HCT116 (cell line): ENCODE measurements at regions not wholly inside any gene's neighbourhood (a gene's known extent, or its start where the extent isn't known, plus 50 kb on each side); places are given as distances from the start of the nearest gene placed in this dataset.

Experiments used
- ATAC-seq: fragments of 200-7000 bp; cut with Tn5 transposase; 2 replicates; pipeline ENCODE4 v1.9.1; 2020; ENCODE audit warnings: mild to moderate bottlenecking, moderate library complexity
- BruUV-seq: library from RNA; stranded (reverse); fragments of 400-500 nt; replicated peaks from 2 replicates; lab custom pipeline; 2021; lab: Mats Ljungman, UMichigan
- CTCF ChIA-PET: fragments of 300-600 bp; sonication (Branson Sonifier 250); formaldehyde crosslinking; loops from one replicate; lab custom pipeline; 2021; ENCODE audit warnings: antibody characterized with exemption; lab: Charles Lee
- POLR2A ChIA-PET: fragments of 300-600, 350-600 bp; sonication (Branson Sonifier 250); formaldehyde crosslinking; loops from one replicate; lab custom pipeline; 2021; ENCODE audit warnings: antibody characterized with exemption; lab: Charles Lee
- RAD21 ChIA-PET, 2 experiments: fragments of 300-600 bp; sonication (Branson Sonifier 250); formaldehyde crosslinking; loops; one replicate each; lab custom pipeline; 2023; ENCODE audit warnings: low total read pairs in 2 of 2; ENCODE audit not compliant: uncharacterized antibody in 2 of 2, unreplicated experiment in 2 of 2, low non-redundant PET in 1 of 2; lab: Charles Lee
- DNase-seq: peaks from one replicate; pipeline ENCODE4 v3.0.0-alpha.2; 2010; ENCODE audit warnings: low read depth, low spot score
- H2AFZ ChIP-seq: fragments of 200-600 bp; shearing (Covaris generic), sonication (generic); 2 replicates; pipeline ENCODE4 v1.6.1; 2017; ENCODE audit warnings: low read depth, mixed run types, mixed read lengths, antibody characterized with exemption, low read length; ENCODE audit not compliant: poor library complexity, severe bottlenecking
- H3K27ac ChIP-seq: 2 replicates; pipeline ENCODE4 v1.5.1; 2012; ENCODE audit warnings: low read depth, low read length
- H3K27me3 ChIP-seq: fragments of 200-600 bp; sonication (generic); 2 replicates; pipeline ENCODE4 v1.6.1; 2016; ENCODE audit warnings: mixed run types, low read length, mixed read lengths; ENCODE audit not compliant: insufficient read depth
- H3K36me3 ChIP-seq, 2 experiments: fragments of 200-500 bp in 1 of 2; fragments of 200-600 bp in 1 of 2; sonication (Bioruptor generic) in 1 of 2; sonication (generic) in 1 of 2; 2 replicates each; pipeline versions ENCODE4 v1.5.1 to v1.6.1; 2014 to 2016; ENCODE audit warnings: low read length in 2 of 2, inconsistent platforms in 1 of 2, mixed read lengths in 1 of 2, mixed run types in 1 of 2; ENCODE audit not compliant: insufficient read depth in 2 of 2, control insufficient read depth in 1 of 2
- H3K4me1 ChIP-seq, 2 experiments: fragments of 200-600 bp in 1 of 2; sonication (generic) in 1 of 2; 2 replicates each; pipeline versions ENCODE4 v1.5.1 to v1.6.1; 2012 to 2017; ENCODE audit warnings: low read length in 2 of 2, inconsistent platforms in 1 of 2, mild to moderate bottlenecking in 1 of 2, mixed read lengths in 1 of 2, mixed run types in 1 of 2, moderate library complexity in 1 of 2; ENCODE audit not compliant: insufficient read depth in 2 of 2, control insufficient read depth in 1 of 2
- H3K4me2 ChIP-seq: fragments of 200-600 bp; sonication (generic); 2 replicates; pipeline ENCODE4 v1.6.1; 2017; ENCODE audit warnings: mixed run types, low read length, mixed read lengths
- H3K4me3 ChIP-seq, 2 experiments: fragments of 200-600 bp in 1 of 2; sonication (generic) in 1 of 2; replicated peaks in 1 of 2; 2 replicates each; pipeline ENCODE4 v1.5.1; 2011 to 2016; ENCODE audit warnings: low read length in 2 of 2, control low read depth in 1 of 2, low read depth in 1 of 2, mild to moderate bottlenecking in 1 of 2, mixed read lengths in 1 of 2, mixed run types in 1 of 2
- H3K79me2 ChIP-seq: fragments of 200-600 bp; sonication (generic); 2 replicates; pipeline ENCODE4 v1.6.1; 2017; ENCODE audit warnings: mild to moderate bottlenecking, mixed run types, low read length, moderate library complexity, mixed read lengths; ENCODE audit not compliant: insufficient read depth
- H3K9ac ChIP-seq: fragments of 200-600 bp; sonication (generic); 2 replicates; pipeline ENCODE4 v1.6.1; 2016; ENCODE audit warnings: low read length, mixed read lengths
- H3K9me2 ChIP-seq: fragments of 200-600 bp; sonication (generic), shearing (Covaris generic); 2 replicates; pipeline ENCODE4 v1.6.1; 2017; ENCODE audit warnings: mixed run types, mild to moderate bottlenecking, moderate library complexity; ENCODE audit not compliant: insufficient read depth
- H3K9me3 ChIP-seq, 2 experiments: fragments of 200-500 bp in 1 of 2; fragments of 200-600 bp in 1 of 2; sonication (Bioruptor generic) in 1 of 2; sonication (generic) in 1 of 2; 2 replicates each; pipeline ENCODE4 v1.6.1; 2014 to 2017; ENCODE audit warnings: low read length in 2 of 2, mixed read lengths in 2 of 2, inconsistent platforms in 1 of 2, low read depth in 1 of 2, mild to moderate bottlenecking in 1 of 2, mixed run types in 1 of 2, moderate library complexity in 1 of 2; ENCODE audit not compliant: control insufficient read depth in 1 of 2, insufficient read depth in 1 of 2
- H4K20me1 ChIP-seq: fragments of 200-600 bp; sonication (generic), shearing (Covaris generic); 2 replicates; pipeline ENCODE4 v1.6.1; 2017; ENCODE audit warnings: mixed run types, mild to moderate bottlenecking, moderate library complexity; ENCODE audit not compliant: insufficient read depth
- RAD21 ChIP-seq: IDR thresholded peaks from 2 replicates; pipeline ENCODE4 v1.6.1; 2012; ENCODE audit warnings: low read depth, mild to moderate bottlenecking
- SRF ChIP-seq: IDR thresholded peaks from 2 replicates; pipeline ENCODE4 v1.6.1; 2012; ENCODE audit warnings: low read depth
- intact Hi-C: fragments of 100-400 bp; cut with micrococcal nuclease; formaldehyde crosslinking; loops from 2 replicates; pipeline ENCODE4 v1.10.0; 2022
- TF ChIP-seq, protein P1 (sequence below), 3 experiments: fragments of 200-600 bp in 1 of 3; sonication (generic) in 1 of 3; IDR thresholded peaks in 2 of 3; conservative IDR thresholded peaks in 1 of 3; 2 replicates each; pipeline ENCODE4 v1.5.1; 2012 to 2017; ENCODE audit warnings: low read depth in 2 of 3, low read length in 2 of 3, antibody characterized with exemption in 1 of 3, borderline replicate concordance in 1 of 3, control low read depth in 1 of 3, mild to moderate bottlenecking in 1 of 3, mixed read lengths in 1 of 3, mixed run types in 1 of 3, moderate library complexity in 1 of 3; ENCODE audit not compliant: insufficient read depth in 1 of 3
- TF ChIP-seq, protein P2 (sequence below): IDR thresholded peaks from 2 replicates; pipeline ENCODE4 v1.6.1; 2012; ENCODE audit warnings: low read depth

DNA sequence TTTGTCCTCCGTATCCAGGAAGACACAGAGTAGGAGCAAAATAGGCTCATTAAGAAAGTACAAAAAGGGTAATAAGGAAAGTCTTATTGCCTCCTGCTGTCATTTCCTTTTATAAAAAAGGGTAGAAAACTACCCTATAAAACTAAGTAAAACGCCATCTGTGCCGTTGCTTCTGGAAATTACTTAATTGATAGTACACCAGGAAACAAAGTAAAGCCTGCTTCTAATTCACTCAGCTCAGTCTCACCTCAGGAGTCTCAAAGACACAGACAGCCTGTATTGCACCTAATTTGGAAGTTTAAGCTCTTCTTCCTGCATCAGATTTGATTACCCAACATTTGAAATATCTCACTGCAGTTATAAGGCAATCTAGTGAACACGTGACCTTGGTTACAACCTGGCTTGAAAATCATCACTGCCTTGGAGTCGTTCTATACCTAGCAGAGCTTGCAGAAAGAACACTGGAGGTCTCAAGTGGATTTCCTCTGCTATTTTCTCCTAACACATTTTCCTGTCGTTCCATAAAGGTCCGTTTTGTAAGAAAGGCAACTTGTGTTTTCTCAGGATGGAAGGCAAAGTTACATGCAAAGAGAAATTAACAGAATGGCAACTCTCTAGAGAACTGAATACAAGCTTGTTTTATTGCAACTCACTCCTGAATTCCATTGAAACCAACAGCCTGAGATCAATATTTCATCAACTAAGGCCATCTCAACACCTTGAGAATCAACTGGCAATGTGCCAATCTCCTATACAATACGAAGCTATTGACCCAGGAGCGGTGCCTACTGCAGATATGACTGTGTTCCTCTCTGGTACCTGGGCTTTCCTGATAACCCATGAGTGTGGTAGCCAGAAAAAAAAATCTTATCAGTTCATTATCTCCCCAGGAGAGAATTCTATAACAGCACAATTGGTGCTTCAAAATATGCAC is 203.3 kb upstream of the LMCD1 start:
- ATAC-seq: no peak
- intact Hi-C loops: no loop called here
- Histone ChIP-seq H3K9ac (no peak overlapping the region), H3K9me2 (no peaks in the 10 kb centered on the region), H3K4me3 (no peak overlapping the region), H3K4me2 (no peak overlapping the region), H3K9me3 (no peaks in the 10 kb centered on the region), H3K27ac (no peak overlapping the region), H3K36me3 (no peaks in the 10 kb centered on the region), H3K79me2 (no peaks in the 10 kb centered on the region), H3K27me3 (peaks cover 5% of the 10 kb centered on the region), H4K20me1 (no peaks in the 10 kb centered on the region), H2AFZ (no peak overlapping the region), H3K4me1 (no peaks in the 10 kb centered on the region)
- ChIA-PET RAD21 (no interaction called here), POLR2A (no interaction called here), CTCF (no interaction called here)
- BruUV-seq: no TSS peak
- no peak for TF ChIP-seq SRF
- no peak for DNase-seq

GRCh38 chr3:8301977-8302735 is 199.5 kb upstream of the LMCD1 start:
- no TSS peak for BruUV-seq
- DNase-seq (peak; percentile 35), ATAC-seq (peak; percentile 77)
- Histone ChIP-seq H3K4me1 (no peaks in the 10 kb centered on the region), H3K9ac (no peak overlapping the region), H2AFZ (no peak overlapping the region), H3K79me2 (no peaks in the 10 kb centered on the region), H3K27me3 (0 out of 2 replicates have a peak, but pooled peaks cover 3% of the 10 kb centered on the region), H3K36me3 (no peaks in the 10 kb centered on the region), H3K4me3 (no peak overlapping the region), H3K9me3 (no peaks in the 10 kb centered on the region), H3K27ac (no peak overlapping the region), H4K20me1 (no peaks in the 10 kb centered on the region), H3K4me2 (no peak overlapping the region), H3K9me2 (no peaks in the 10 kb centered on the region)
- ChIA-PET CTCF (interaction anchor here (1.3 to 2.7 kb wide), 5 partner anchors 12 to 206 kb away, joined by 4 to 9 read pairs (median 5); no protein-coding TSS in a partner anchor), RAD21 (no interaction called here), POLR2A (no interaction called here)
- intact Hi-C loops: loop anchor here (5.0 kb wide), 1 partner anchor 190 kb away; no protein-coding TSS in a partner anchor
- TF ChIP-seq, protein P1, sequence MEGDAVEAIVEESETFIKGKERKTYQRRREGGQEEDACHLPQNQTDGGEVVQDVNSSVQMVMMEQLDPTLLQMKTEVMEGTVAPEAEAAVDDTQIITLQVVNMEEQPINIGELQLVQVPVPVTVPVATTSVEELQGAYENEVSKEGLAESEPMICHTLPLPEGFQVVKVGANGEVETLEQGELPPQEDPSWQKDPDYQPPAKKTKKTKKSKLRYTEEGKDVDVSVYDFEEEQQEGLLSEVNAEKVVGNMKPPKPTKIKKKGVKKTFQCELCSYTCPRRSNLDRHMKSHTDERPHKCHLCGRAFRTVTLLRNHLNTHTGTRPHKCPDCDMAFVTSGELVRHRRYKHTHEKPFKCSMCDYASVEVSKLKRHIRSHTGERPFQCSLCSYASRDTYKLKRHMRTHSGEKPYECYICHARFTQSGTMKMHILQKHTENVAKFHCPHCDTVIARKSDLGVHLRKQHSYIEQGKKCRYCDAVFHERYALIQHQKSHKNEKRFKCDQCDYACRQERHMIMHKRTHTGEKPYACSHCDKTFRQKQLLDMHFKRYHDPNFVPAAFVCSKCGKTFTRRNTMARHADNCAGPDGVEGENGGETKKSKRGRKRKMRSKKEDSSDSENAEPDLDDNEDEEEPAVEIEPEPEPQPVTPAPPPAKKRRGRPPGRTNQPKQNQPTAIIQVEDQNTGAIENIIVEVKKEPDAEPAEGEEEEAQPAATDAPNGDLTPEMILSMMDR (IDR thresholded peaks at IDR 0.05 in 2 of 3, conservative IDR thresholded peaks at IDR 0.05 in 1 of 3; ENCODE audit: borderline replicate concordance in 1 of 3, insufficient read depth in 1 of 3, low read depth in 2 of 3, low read length in 2 of 3): peak; percentile 39 to 77 (median 65); a peak in 5 of 6 replicates
- TF ChIP-seq, protein P2, sequence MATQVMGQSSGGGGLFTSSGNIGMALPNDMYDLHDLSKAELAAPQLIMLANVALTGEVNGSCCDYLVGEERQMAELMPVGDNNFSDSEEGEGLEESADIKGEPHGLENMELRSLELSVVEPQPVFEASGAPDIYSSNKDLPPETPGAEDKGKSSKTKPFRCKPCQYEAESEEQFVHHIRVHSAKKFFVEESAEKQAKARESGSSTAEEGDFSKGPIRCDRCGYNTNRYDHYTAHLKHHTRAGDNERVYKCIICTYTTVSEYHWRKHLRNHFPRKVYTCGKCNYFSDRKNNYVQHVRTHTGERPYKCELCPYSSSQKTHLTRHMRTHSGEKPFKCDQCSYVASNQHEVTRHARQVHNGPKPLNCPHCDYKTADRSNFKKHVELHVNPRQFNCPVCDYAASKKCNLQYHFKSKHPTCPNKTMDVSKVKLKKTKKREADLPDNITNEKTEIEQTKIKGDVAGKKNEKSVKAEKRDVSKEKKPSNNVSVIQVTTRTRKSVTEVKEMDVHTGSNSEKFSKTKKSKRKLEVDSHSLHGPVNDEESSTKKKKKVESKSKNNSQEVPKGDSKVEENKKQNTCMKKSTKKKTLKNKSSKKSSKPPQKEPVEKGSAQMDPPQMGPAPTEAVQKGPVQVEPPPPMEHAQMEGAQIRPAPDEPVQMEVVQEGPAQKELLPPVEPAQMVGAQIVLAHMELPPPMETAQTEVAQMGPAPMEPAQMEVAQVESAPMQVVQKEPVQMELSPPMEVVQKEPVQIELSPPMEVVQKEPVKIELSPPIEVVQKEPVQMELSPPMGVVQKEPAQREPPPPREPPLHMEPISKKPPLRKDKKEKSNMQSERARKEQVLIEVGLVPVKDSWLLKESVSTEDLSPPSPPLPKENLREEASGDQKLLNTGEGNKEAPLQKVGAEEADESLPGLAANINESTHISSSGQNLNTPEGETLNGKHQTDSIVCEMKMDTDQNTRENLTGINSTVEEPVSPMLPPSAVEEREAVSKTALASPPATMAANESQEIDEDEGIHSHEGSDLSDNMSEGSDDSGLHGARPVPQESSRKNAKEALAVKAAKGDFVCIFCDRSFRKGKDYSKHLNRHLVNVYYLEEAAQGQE: no peak
- TF ChIP-seq RAD21: peak; percentile 72
